HG03108 (cell line): ENCODE measurements at regions not wholly inside any gene's neighbourhood (a gene's known extent, or its start where the extent isn't known, plus 50 kb on each side); places are given as distances from the start of the nearest gene placed in this dataset.

ENCODE experiments used
- ATAC-seq: cut with Tn5 transposase; IDR thresholded peaks from one replicate; pipeline ENCODE4 v1.9.1; 2021; ENCODE audit warnings: moderate library complexity; ENCODE audit not compliant: unreplicated experiment

GRCh38 chr9:118554987-118555386, 814.2 kb downstream of the BRINP1 start:
- no peak for ATAC-seq

- no peak for ATAC-seq
These were observed 811.2 kb downstream of the BRINP1 start for GRCh38 chr9:118558026-118558425.

DNA sequence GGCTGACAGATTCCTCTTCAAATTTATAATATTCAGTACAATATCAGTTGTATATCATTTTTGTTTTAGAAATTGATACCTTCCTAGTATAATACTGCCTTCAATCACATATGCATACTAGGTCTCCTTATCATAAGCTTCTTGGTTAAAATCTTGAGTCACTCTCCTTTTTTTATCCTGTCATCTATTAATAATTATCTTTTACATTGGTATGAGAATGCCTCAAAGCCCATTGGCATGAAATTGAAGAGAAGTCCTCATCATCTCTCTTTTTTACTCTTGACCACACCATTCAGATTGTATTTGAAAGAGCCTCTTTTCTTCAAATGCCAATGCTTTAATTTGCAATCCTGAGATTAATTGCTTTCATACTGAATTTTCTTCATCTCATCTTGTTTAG, 810.3 kb downstream of the BRINP1 start:
- no peak for ATAC-seq

GRCh38 chr9:118561051-118561450, 808.2 kb downstream of the BRINP1 start:
- no peak for ATAC-seq

- ATAC-seq: no peak
These were observed 805.6 kb downstream of the BRINP1 start for GRCh38 chr9:118563677-118564076.

- no peak for ATAC-seq
These were observed 801.4 kb downstream of the BRINP1 start for GRCh38 chr9:118567861-118568260.

DNA sequence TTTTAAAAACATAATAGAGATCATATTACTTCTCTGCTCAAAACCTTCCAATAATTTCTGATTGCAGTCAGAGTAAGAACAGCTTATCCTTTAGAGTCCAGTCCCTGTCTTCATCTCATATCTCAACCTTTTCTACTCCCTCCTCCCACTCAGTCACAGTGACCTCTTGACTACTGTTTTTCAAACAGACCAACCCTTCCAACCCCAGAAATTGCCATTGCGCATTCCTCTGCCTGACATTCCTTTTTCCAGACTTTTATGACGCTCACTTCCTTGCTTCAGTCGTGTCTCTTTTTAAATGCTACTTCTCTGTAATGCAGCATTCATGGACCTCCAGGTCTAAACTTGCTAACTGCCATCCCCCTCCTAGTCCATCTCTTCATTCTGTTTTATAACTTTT, 800.5 kb downstream of the BRINP1 start:
- no peak for ATAC-seq

DNA sequence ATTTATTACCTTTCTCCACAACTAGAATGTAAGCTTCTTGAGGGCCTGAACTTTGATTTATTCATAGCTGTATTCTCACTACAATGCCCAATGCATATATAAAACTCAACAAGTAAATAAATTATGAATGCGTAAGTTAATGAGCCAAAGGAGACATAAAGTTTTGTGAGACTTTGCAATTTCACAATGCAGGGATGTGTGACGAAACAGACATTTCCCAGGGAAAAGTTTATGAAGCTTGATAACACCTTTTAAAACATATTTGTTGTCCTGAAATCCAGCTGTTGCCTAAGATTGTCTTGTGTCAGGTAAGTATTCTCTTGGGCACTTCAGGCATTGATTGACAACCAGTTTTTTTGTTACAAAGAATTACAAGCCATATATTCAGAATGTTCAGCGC, 800.1 kb downstream of the BRINP1 start:
- ATAC-seq: no peak

DNA sequence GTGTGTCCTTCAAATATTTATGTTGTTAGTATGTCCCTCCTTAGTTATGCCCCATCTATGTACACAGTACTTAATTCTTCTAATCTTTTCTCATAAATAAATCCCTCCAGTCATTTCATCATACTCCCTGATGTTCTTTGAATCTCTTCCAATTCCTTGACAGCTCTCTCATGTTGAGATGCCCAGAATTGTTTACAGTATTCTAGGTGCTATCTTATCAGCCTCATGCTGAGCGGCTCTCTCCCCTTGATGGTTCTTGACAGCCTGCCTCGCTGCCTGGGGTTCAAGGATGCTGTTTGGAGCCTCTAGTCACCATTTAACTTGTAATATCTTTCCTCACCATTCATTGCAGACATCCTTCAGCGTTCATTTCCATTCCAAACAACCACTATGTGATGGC, 799.2 kb downstream of the BRINP1 start:
- no peak for ATAC-seq

GRCh38 chr9:118575341-118576070, 793.7 kb downstream of the BRINP1 start:
- ATAC-seq: no peak

- no peak for ATAC-seq
These were observed 792.1 kb downstream of the BRINP1 start for GRCh38 chr9:118577121-118577520.

GRCh38 chr9:118578467-118578866, 790.8 kb downstream of the BRINP1 start:
- no peak for ATAC-seq

- ATAC-seq: no peak
These were observed 785.8 kb downstream of the BRINP1 start for GRCh38 chr9:118583414-118583813.

GRCh38 chr9:118586978-118587377, 782.3 kb downstream of the BRINP1 start:
- no peak for ATAC-seq

DNA sequence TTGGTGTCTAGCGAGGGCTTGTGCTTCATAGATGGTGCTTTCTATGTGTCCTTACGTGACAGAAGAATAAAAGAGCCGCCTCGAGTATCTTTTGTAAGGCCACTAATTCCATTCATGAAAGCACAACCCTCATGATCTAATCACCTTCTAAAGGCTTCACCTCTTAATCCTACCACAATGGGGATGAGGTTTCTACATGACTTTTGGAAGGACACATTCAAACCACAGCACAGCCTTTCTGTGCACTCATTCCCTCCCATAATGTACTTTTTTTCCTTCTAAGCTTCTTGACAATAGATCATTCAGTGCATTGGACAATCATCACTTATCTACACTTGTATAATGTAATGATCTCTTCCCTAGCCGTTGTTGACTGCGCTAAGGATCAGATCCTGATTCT, 774.8 kb downstream of the BRINP1 start:
- ATAC-seq: no peak

- ATAC-seq: no peak
These were observed 773.4 kb downstream of the BRINP1 start for GRCh38 chr9:118595719-118596305.

- no peak for ATAC-seq
These were observed 772.7 kb downstream of the BRINP1 start for GRCh38 chr9:118596374-118597015.

DNA sequence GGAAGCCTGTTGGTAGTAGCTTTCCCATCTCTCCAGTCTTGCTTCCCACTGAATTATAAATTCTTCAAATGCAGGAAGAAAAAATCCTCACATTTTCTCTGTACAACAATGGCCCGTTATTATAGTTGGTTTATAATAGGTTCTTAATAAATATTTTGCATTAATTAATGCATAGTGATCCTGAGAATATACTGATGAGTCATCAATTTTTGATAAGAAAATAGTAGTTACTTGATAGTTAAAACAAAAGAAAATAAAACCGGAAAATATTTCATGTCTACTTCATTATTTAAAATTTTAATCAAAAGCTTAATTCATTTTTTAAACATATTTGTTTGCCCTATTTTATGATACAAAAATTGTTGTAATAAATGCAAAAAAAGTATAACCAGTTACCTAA, 762.6 kb downstream of the BRINP1 start:
- ATAC-seq: no peak

DNA sequence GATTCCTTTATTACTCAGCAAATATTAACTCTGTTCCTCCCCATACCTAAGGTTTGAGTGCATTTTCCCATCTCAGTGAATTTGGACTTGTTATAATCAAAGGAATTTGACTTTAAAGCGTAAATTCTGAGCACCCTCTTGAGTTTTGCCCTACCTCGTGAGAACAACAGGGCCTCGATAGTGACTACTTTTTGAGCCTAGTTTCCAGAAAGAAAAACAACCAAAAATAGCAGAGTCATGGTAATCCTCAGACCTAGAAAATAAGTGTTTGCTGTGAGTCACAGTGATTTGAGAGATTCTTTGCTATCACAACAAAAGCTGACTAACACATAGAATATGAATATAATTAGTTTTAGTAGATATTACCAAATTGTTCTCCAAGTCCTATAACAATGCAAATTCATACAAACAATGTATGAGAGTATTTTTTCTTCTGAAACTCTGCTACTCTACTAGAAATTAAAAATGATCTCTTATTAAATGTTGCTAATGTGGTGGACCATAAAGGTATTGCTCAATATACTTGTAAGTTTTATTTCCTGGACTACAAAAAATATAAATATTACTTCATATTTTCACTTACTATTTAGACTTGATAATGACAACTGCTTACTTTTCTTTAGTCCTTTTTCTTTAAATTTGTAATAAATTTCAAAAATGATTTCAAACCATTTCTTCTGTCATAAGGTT, 759.7 kb downstream of the BRINP1 start:
- ATAC-seq: no peak

- ATAC-seq: no peak
These were observed 757.0 kb downstream of the BRINP1 start for GRCh38 chr9:118612201-118612600.

DNA sequence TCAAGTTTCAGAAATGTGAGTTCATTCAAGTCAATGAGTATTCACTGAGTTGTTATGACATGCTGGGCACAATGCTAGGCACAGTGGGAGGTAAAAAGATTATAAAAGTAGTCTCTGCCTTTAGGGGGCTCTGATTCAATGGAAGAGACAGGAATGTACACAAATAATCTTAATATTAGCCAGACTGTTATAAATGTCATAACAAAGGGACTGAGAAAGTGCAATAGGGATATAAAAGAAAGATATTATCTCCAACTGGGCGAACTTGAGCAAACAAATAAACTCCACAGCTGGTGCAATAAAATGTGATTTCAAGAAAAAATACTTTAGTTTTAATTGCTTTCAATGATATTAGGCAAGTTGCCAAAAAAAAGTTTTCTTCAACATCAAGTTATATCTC, 755.2 kb downstream of the BRINP1 start:
- ATAC-seq: no peak

DNA sequence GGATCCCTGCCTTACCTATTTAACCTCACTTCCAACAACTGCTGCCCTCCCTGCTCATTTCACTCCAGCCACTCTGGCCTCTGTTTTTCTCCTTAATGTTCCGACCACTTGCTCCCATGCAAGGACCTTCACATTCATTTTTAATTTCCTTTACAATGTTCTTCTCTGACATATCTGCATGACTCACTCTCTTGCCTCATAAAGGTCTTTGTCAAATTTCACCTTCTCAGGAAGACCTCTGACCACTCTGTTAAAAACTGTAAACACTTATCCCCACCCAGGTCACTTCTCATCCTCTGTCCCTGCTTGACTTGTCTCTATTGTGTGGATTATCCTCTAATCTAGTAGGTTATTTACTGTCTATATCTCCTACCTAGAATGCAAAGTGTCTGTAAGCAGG, 751.2 kb downstream of the BRINP1 start:
- ATAC-seq: no peak
